Mesodermal cell (in vitro differentiated cells): ENCODE measurements at regions not wholly inside any gene's neighbourhood (a gene's known extent, or its start where the extent isn't known, plus 50 kb on each side); places are given as distances from the start of the nearest gene placed in this dataset.

Source experiments
- H3K27ac ChIP-seq: 2 replicates; pipeline ENCODE4 v1.7.0; 2013; ENCODE audit warnings: mild to moderate bottlenecking, low read depth, low read length, moderate library complexity; ENCODE audit not compliant: severe bottlenecking
- H3K36me3 ChIP-seq: 2 replicates; pipeline ENCODE4 v1.7.1; 2013; ENCODE audit warnings: mild to moderate bottlenecking, low read length, moderate library complexity; ENCODE audit not compliant: control insufficient read depth, insufficient read depth
- H3K4me1 ChIP-seq: one replicate; pipeline ENCODE4 v1.7.1; 2013; ENCODE audit warnings: mild to moderate bottlenecking, low read length; ENCODE audit not compliant: insufficient read depth, control insufficient read depth, poor library complexity, severe bottlenecking
- H3K4me3 ChIP-seq: 2 replicates; pipeline ENCODE4 v1.7.0; 2013; ENCODE audit warnings: low read length, control low read depth, mild to moderate bottlenecking; ENCODE audit not compliant: insufficient read depth, poor library complexity, severe bottlenecking; ENCODE audit errors: extremely low read depth
- H3K9me3 ChIP-seq: 2 replicates; pipeline ENCODE4 v1.7.1; 2013; ENCODE audit warnings: mild to moderate bottlenecking, low read length, moderate library complexity; ENCODE audit not compliant: control insufficient read depth
- WGBS, 2 experiments: methylation state at CpG; one replicate each; pipeline ENCODE4 v1.1.5; 2013; ENCODE audit warnings: missing lambda C conversion rate in 2 of 2; ENCODE audit not compliant: insufficient coverage in 2 of 2; 5-methylcytosine and 5-hydroxymethylcytosine counted together

GRCh38 chr12:127277882-127278281, 989.1 kb upstream of the TMEM132C start:
- no peaks in the 10 kb centered on the region for H3K36me3 ChIP-seq
- WGBS, 2 experiments, result 64 to 74% methylated on average over 5 to 7 of the region's 7 CpGs
- no peaks in the 10 kb centered on the region for H3K9me3 ChIP-seq
- no peak overlapping the region for H3K4me3 ChIP-seq
- H3K4me1 ChIP-seq, result no peaks in the 10 kb centered on the region
- no peak overlapping the region for H3K27ac ChIP-seq

DNA sequence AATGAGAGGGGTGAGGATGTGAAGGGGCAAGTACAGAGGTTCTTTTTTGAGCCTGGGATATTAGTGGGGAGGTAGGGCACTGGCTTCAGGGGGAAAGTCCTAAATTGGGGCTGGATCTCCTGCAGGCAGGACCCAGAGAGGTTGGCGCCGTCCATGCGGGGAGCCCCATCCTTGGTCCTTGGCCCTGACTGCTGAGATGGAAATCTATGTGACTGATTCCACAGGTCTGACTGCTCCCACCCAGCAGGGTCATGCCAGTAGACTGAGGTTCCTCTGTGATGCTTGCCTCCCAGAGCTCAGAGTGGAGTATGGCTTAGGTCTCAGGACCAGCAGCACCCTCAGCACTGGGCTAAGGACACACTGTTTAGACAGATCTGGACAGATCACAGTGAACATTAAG, 988.6 kb upstream of the TMEM132C start:
- Histone ChIP-seq H3K9me3 (no peaks in the 10 kb centered on the region), H3K27ac (no peak overlapping the region), H3K4me1 (no peaks in the 10 kb centered on the region), H3K4me3 (no peak overlapping the region), H3K36me3 (no peaks in the 10 kb centered on the region)
- WGBS, 2 experiments, result 74 to 88% methylated on average over 3 of the region's 3 CpGs

DNA sequence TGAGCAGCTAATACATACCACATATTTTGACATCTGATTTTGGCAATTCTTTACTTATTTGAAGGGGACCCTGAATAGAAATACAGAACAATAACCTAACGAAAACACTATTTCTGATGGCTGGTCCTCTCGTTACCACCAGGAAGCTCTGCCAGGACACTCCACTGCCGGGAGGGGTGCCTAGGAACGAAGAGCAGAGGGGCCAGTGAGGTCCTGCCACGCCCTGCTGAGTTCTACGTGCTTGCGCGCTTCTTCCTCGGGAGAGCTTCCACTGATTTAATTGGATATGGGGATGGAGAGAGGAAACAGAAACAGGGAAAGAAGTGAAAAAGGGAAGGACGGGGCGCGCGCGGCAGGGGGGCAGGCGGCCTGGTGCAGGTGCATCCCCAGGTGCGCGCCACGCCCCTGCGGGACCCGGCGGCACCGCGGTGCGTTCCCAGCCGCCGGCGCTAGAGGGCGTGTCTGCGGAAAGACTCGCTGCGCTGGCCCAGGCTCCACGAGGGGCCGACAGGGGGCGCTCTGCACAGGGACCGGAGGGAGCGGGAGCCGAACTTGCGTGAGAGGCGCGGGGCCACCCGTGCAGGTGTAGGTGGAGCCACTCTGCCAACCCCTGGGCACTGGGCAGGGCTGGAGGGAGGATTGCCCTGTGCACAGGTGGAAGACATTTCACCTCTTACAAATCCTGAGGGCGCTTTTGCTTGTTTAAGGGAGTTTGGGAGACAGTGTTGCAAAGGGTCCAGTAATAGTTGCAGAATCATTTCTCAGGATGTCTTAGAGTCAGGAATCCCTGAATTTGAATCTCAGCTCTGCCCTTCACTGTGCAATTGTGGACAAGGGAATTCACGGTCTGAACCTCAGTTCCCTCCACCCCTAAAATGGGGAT, 986.3 kb upstream of the TMEM132C start:
- no peaks in the 10 kb centered on the region for H3K4me1 ChIP-seq
- no peaks in the 10 kb centered on the region for H3K9me3 ChIP-seq
- H3K27ac ChIP-seq, result no peak overlapping the region
- 14 to 42% methylated on average over 7 to 39 of the region's 43 CpGs for WGBS, 2 experiments
- H3K36me3 ChIP-seq, result no peaks in the 10 kb centered on the region
- H3K4me3 ChIP-seq, result no peak overlapping the region

- Histone ChIP-seq H3K4me1 (no peaks in the 10 kb centered on the region), H3K4me3 (no peak overlapping the region), H3K36me3 (no peaks in the 10 kb centered on the region), H3K9me3 (no peaks in the 10 kb centered on the region), H3K27ac (no peak overlapping the region)
- 76 to 77% methylated on average over 4 to 5 of the region's 7 CpGs for WGBS, 2 experiments
Measured at GRCh38 chr12:127282786-127283565, 984.0 kb upstream of the TMEM132C start.

GRCh38 chr12:127284021-127284420, 982.9 kb upstream of the TMEM132C start:
- Histone ChIP-seq H3K4me1 (no peaks in the 10 kb centered on the region), H3K36me3 (no peaks in the 10 kb centered on the region), H3K9me3 (no peaks in the 10 kb centered on the region), H3K4me3 (no peak overlapping the region), H3K27ac (no peak overlapping the region)
- 78 to 84% methylated on average over 4 of the region's 6 CpGs for WGBS, 2 experiments

GRCh38 chr12:127284870-127285431, 982.0 kb upstream of the TMEM132C start:
- 85 to 94% methylated on average over 2 to 3 of the region's 3 CpGs for WGBS, 2 experiments

GRCh38 chr12:127286281-127286680, 980.7 kb upstream of the TMEM132C start:
- H3K4me1 ChIP-seq, result no peaks in the 10 kb centered on the region
- H3K4me3 ChIP-seq, result no peak overlapping the region
- H3K9me3 ChIP-seq, result no peaks in the 10 kb centered on the region
- no peak overlapping the region for H3K27ac ChIP-seq
- H3K36me3 ChIP-seq, result no peaks in the 10 kb centered on the region
- WGBS, 2 experiments, result 100% methylated on average over 1 of the region's 3 CpGs; no CpG with 5 or more reads in 1 of the 2 experiments

More at GRCh38 chr12:127284870-127285431, 982.0 kb upstream of the TMEM132C start:
- no peak overlapping the region for H3K27ac ChIP-seq
- H3K9me3 ChIP-seq, result no peaks in the 10 kb centered on the region
- no peaks in the 10 kb centered on the region for H3K36me3 ChIP-seq
- no peak overlapping the region for H3K4me3 ChIP-seq
- no peaks in the 10 kb centered on the region for H3K4me1 ChIP-seq

- Histone ChIP-seq H3K9me3 (no peaks in the 10 kb centered on the region), H3K36me3 (no peaks in the 10 kb centered on the region), H3K4me1 (no peaks in the 10 kb centered on the region), H3K27ac (no peak overlapping the region), H3K4me3 (no peak overlapping the region)
- WGBS, 2 experiments, result 95 to 96% methylated on average over 8 to 11 of the region's 11 CpGs
Measured at GRCh38 chr12:127287256-127287655, 979.7 kb upstream of the TMEM132C start.

DNA sequence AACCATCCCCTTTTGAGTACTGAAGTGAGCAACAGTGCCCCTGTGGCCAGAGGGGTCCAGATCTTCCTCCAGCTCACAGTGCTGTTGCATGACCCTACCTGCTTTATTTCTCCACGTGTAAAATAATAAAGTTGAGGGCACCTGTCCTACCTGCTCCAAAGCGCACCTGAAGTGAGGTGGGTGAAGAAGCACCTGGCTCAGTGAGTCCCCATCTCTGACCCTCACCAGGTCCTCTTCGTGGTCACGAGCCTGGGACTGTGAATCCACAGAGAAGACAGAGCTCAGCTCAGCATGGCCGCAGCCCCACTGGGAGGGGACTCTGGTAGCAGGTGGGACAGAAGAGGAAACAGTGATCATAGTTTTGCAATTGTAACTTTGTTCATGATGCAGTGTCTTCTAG, 976.7 kb upstream of the TMEM132C start:
- H3K36me3 ChIP-seq, result no peaks in the 10 kb centered on the region
- whole genome bisulfite sequencing, 2 experiments, result 64 to 100% methylated on average over 3 to 4 of the region's 5 CpGs
- no peak overlapping the region for H3K27ac ChIP-seq
- no peaks in the 10 kb centered on the region for H3K9me3 ChIP-seq
- no peak overlapping the region for H3K4me3 ChIP-seq
- H3K4me1 ChIP-seq, result no peaks in the 10 kb centered on the region

- Histone ChIP-seq H3K4me1 (no peaks in the 10 kb centered on the region), H3K36me3 (no peaks in the 10 kb centered on the region), H3K27ac (no peak overlapping the region), H3K9me3 (no peaks in the 10 kb centered on the region), H3K4me3 (no peak overlapping the region)
- 93 to 95% methylated on average over 3 to 4 of the region's 6 CpGs for whole genome bisulfite sequencing, 2 experiments
Measured at GRCh38 chr12:127292736-127293135, 974.2 kb upstream of the TMEM132C start.
